DND-41 (cell line): ENCODE measurements at regions not wholly inside any gene's neighbourhood (a gene's known extent, or its start where the extent isn't known, plus 50 kb on each side); places are given as distances from the start of the nearest gene placed in this dataset.

Experiments
- CTCF ChIP-seq: IDR thresholded peaks from 2 replicates; pipeline ENCODE4 v1.5.1; 2012; ENCODE audit warnings: borderline replicate concordance, low read length, moderate library complexity, mild to moderate bottlenecking; ENCODE audit not compliant: poor library complexity, severe bottlenecking; ENCODE audit errors: extremely low read depth
- EZH2 ChIP-seq: IDR thresholded peaks from 3 replicates; pipeline ENCODE4 v1.6.1; 2012; ENCODE audit warnings: borderline replicate concordance, low read depth, mild to moderate bottlenecking, moderate library complexity, low read length, inconsistent platforms; ENCODE audit not compliant: severe bottlenecking

- TF ChIP-seq CTCF (no peak), EZH2 (no peak)
Observed at GRCh38 chr3:163362151-163362550, 1716.1 kb downstream of the SI start.
